ENCODE measurements at regions not wholly inside any gene's neighbourhood (a gene's known extent, or its start where the extent isn't known, plus 50 kb on each side); places are given as distances from the start of the nearest gene placed in this dataset.

DNA sequence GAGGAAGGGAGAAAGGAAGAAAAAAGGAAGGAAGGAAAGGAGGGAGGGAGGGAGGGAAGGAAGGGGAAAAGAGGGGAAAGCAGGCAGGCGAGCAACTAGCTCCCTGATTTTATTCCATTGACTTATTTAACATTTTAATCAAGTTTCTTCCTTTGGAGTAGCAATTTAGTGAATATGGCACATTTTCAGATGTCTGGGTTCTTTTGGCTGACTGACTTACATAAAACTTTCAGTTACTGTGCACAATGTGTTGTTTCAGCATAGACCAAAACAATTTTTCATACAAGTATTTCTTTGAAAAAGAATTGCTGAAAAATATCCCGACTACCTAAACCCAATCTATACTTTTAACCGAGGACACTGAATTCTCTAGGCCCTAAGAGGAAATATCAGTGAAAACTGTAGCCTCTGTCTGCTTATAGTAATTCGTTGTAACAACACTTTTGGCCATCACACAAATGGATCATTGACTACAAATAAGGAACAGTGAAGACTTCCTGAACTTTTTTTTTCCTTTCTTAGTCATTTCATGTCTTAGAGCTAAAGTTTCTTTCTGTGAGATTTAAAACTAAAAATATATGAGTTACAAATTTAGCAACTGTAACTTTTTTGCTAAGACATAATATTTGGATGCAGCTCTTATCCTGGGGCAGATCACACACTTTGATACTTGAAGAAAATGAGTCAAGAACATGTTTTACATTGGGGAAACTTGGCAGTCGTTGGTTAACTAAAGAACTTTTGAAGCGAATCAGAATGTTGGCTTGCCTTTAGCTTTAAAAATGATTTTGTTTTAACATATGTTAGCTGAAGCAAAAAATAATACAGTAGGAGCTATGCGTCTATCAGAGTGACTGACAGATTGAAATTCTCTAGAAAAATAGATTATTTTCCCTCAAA is 79.6 kb downstream of the SOX2 start:
- TF ChIP-seq YY1 (IDR thresholded peaks at IDR 0.05) = no peak
- no peak for TF ChIP-seq RXRA (IDR thresholded peaks at IDR 0.05)
- TF ChIP-seq, protein P1, sequence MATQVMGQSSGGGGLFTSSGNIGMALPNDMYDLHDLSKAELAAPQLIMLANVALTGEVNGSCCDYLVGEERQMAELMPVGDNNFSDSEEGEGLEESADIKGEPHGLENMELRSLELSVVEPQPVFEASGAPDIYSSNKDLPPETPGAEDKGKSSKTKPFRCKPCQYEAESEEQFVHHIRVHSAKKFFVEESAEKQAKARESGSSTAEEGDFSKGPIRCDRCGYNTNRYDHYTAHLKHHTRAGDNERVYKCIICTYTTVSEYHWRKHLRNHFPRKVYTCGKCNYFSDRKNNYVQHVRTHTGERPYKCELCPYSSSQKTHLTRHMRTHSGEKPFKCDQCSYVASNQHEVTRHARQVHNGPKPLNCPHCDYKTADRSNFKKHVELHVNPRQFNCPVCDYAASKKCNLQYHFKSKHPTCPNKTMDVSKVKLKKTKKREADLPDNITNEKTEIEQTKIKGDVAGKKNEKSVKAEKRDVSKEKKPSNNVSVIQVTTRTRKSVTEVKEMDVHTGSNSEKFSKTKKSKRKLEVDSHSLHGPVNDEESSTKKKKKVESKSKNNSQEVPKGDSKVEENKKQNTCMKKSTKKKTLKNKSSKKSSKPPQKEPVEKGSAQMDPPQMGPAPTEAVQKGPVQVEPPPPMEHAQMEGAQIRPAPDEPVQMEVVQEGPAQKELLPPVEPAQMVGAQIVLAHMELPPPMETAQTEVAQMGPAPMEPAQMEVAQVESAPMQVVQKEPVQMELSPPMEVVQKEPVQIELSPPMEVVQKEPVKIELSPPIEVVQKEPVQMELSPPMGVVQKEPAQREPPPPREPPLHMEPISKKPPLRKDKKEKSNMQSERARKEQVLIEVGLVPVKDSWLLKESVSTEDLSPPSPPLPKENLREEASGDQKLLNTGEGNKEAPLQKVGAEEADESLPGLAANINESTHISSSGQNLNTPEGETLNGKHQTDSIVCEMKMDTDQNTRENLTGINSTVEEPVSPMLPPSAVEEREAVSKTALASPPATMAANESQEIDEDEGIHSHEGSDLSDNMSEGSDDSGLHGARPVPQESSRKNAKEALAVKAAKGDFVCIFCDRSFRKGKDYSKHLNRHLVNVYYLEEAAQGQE (IDR thresholded peaks at IDR 0.05) = no peak
- no peak for TF ChIP-seq SP1 (IDR thresholded peaks at IDR 0.05)
- TF ChIP-seq HNF4G (IDR thresholded peaks at IDR 0.05) = no peak
- 71% methylated on average over 7 of the region's 7 CpGs for WGBS

DNA sequence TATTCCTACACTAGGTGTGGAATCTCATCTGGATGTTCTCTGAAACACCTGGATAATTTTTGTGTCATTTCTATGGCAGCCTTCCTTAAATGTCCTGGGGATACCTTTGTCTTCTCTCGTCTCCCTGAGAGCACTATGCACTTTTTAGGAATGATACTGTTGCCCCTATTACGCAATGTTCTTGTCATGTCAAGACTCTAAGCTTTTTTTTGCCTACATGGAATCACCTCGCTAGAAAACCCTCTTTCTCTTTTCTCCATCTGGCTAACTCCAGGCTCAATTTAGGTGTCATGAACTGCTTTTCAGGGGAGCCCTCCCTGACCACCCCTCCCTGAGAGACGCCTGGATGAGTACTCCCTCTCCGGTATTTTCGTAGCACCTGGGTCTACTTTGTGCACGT is 81.3 kb downstream of the SOX2 start:
- WGBS = 77% methylated on average over 7 of the region's 7 CpGs
- no peaks in the 10 kb centered on the region for H3K36me3 ChIP-seq (ENCODE audit: control insufficient read depth in 4 of 4, insufficient read depth in 3 of 4, low read depth in 1 of 4, low read length in 3 of 4)
- H3K9me3 ChIP-seq (ENCODE audit: control insufficient read depth in 4 of 4, low read length in 3 of 4) = no peaks in the 10 kb centered on the region
- no peak for DNase-seq (ENCODE audit: low spot score)
- no peak overlapping the region for H3K4me3 ChIP-seq (ENCODE audit: low read depth in 1 of 3, low read length in 3 of 3)
- H3K27ac ChIP-seq (ENCODE audit: low read depth in 1 of 2, low read length in 2 of 2) = no peak overlapping the region
- H3K4me1 ChIP-seq (ENCODE audit: control insufficient read depth in 4 of 4, insufficient read depth in 4 of 4, low read length in 3 of 4) = no peaks in the 10 kb centered on the region
- no peaks in the 10 kb centered on the region for H3K27me3 ChIP-seq (ENCODE audit: control insufficient read depth in 4 of 4, insufficient read depth in 4 of 4, low read length in 3 of 4)
- TF ChIP-seq, protein P2, sequence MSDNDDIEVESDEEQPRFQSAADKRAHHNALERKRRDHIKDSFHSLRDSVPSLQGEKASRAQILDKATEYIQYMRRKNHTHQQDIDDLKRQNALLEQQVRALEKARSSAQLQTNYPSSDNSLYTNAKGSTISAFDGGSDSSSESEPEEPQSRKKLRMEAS (IDR thresholded peaks at IDR 0.05) = no peak
- no peak for TF ChIP-seq HNF4A (conservative IDR thresholded peaks at IDR 0.05)
- TF ChIP-seq SP1 (IDR thresholded peaks at IDR 0.05) = no peak
- TF ChIP-seq, protein P3, sequence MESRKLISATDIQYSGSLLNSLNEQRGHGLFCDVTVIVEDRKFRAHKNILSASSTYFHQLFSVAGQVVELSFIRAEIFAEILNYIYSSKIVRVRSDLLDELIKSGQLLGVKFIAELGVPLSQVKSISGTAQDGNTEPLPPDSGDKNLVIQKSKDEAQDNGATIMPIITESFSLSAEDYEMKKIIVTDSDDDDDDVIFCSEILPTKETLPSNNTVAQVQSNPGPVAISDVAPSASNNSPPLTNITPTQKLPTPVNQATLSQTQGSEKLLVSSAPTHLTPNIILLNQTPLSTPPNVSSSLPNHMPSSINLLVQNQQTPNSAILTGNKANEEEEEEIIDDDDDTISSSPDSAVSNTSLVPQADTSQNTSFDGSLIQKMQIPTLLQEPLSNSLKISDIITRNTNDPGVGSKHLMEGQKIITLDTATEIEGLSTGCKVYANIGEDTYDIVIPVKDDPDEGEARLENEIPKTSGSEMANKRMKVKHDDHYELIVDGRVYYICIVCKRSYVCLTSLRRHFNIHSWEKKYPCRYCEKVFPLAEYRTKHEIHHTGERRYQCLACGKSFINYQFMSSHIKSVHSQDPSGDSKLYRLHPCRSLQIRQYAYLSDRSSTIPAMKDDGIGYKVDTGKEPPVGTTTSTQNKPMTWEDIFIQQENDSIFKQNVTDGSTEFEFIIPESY (IDR thresholded peaks at IDR 0.05) = no peak
- TF ChIP-seq, protein P4, sequence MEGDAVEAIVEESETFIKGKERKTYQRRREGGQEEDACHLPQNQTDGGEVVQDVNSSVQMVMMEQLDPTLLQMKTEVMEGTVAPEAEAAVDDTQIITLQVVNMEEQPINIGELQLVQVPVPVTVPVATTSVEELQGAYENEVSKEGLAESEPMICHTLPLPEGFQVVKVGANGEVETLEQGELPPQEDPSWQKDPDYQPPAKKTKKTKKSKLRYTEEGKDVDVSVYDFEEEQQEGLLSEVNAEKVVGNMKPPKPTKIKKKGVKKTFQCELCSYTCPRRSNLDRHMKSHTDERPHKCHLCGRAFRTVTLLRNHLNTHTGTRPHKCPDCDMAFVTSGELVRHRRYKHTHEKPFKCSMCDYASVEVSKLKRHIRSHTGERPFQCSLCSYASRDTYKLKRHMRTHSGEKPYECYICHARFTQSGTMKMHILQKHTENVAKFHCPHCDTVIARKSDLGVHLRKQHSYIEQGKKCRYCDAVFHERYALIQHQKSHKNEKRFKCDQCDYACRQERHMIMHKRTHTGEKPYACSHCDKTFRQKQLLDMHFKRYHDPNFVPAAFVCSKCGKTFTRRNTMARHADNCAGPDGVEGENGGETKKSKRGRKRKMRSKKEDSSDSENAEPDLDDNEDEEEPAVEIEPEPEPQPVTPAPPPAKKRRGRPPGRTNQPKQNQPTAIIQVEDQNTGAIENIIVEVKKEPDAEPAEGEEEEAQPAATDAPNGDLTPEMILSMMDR (IDR thresholded peaks at IDR 0.05; ENCODE audit: low read depth, low read length, missing input control) = no peak
- no peak for TF ChIP-seq FOXA2 (IDR thresholded peaks at IDR 0.05)
- no peak for TF ChIP-seq RAD21 (IDR thresholded peaks at IDR 0.05)
- TF ChIP-seq TAF1 (conservative IDR thresholded peaks at IDR 0.05) = no peak
- TF ChIP-seq, protein P1 (IDR thresholded peaks at IDR 0.05) = no peak
- TF ChIP-seq JUND (IDR thresholded peaks at IDR 0.05) = no peak
- TF ChIP-seq, protein P5, sequence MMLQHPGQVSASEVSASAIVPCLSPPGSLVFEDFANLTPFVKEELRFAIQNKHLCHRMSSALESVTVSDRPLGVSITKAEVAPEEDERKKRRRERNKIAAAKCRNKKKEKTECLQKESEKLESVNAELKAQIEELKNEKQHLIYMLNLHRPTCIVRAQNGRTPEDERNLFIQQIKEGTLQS (IDR thresholded peaks at IDR 0.05) = no peak
- no peak overlapping the region for H3K9ac ChIP-seq (ENCODE audit: low read depth in 1 of 2, low read length in 2 of 2)

More for the DNA sequence above, 79.6 kb downstream of the SOX2 start:
- Histone ChIP-seq H3K36me3 (ENCODE audit: control insufficient read depth in 4 of 4, insufficient read depth in 3 of 4, low read depth in 1 of 4, low read length in 3 of 4) (no peaks in the 10 kb centered on the region), H3K4me1 (ENCODE audit: control insufficient read depth in 4 of 4, insufficient read depth in 4 of 4, low read length in 3 of 4) (no peaks in the 10 kb centered on the region), H3K27ac (ENCODE audit: low read depth in 1 of 2, low read length in 2 of 2) (no peak overlapping the region), H3K9me3 (ENCODE audit: control insufficient read depth in 4 of 4, low read length in 3 of 4) (no peaks in the 10 kb centered on the region), H3K9ac (ENCODE audit: low read depth in 1 of 2, low read length in 2 of 2) (no peak overlapping the region), H3K4me3 (ENCODE audit: low read depth in 1 of 3, low read length in 3 of 3) (no peak overlapping the region), H3K27me3 (ENCODE audit: control insufficient read depth in 4 of 4, insufficient read depth in 4 of 4, low read length in 3 of 4) (no peaks in the 10 kb centered on the region)
- no peak for DNase-seq (ENCODE audit: low spot score)
